ENCODE measurements at regions not wholly inside any gene's neighbourhood (a gene's known extent, or its start where the extent isn't known, plus 50 kb on each side); places are given as distances from the start of the nearest gene placed in this dataset.
"Not testable (repeated sequence)": the region's sequence is repeated elsewhere in the genome, so short reads cannot be mapped to it uniquely, and the experiment has no call there.

- no peak for DNase-seq (ENCODE audit: low read depth in 2 of 2)
Measured at GRCh38 chr5:57069115-57069835, 104.6 kb upstream of the GPBP1 start.

DNA sequence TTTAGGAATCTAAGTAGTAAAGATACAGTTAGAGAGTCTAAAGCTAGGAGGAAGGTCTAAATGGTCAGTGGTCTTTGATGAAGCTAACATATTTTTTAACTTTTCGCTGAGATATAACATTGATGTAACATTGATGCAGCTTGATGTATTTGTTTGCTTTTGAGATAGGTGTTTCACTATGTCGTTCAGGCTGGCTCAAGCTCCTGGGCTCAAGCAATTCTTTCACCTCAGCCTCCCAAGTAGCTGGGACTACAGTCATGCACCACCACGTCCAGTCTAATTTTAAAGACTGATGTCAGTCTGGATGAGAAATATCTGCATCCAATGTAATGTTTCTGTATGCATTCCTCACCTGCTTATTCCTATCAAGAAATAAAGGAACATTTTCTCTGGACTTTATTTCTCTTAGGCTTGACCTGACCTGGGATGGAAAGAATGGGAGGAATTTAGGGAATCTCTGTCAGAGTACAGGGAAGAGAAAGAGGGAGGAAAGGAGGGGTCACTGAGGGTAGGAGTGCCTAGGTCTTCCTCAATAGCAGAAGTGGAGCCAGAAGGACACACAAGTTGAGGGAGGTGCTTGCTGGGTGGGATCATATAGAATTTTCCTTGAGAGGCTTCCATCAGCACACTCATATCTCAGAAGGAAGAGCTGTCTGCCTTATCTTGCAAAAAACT, 101.5 kb upstream of the GPBP1 start:
- DNase-seq (ENCODE audit: low read depth in 2 of 2): no peak

GRCh38 chr5:57082441-57083067, 91.3 kb upstream of the GPBP1 start:
- DNase-seq (ENCODE audit: low read depth in 2 of 2): no peak

DNA sequence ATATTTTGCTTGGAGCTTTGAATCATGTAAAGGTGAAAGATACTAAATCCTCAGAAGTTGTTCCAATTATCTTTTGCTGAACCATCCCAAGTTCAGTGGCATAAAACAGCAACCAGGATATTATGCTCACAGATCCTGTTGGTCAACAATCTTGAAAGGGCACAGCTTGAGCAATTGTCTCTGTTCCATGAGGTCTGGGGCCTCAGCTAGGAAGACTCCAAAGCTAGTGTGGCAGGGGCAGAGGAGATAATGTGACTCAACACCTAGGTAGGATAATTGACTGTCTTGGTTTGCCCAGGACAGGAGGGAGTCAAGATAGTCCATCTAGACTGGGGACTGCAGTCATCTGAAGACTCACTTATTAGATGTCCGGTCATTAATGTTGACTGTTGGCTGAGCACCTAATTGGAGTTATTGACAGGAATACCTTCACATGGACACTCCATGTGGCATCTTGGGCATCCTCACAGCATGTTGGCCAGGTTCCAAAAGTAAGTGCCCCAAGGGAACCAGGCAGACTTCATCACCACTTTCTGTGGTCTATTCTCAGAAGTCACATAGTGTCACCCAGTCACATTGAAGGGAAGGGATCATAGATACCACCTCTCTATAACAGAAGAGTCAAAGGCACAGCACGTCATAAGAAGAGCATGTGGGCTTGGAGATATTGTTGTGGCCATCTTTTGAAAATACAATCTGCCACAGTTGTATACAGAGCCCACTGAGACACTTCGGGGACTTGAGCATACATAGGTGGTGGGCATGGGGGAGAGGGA, 88.4 kb upstream of the GPBP1 start:
- no peak for DNase-seq (ENCODE audit: low read depth in 2 of 2)

DNA sequence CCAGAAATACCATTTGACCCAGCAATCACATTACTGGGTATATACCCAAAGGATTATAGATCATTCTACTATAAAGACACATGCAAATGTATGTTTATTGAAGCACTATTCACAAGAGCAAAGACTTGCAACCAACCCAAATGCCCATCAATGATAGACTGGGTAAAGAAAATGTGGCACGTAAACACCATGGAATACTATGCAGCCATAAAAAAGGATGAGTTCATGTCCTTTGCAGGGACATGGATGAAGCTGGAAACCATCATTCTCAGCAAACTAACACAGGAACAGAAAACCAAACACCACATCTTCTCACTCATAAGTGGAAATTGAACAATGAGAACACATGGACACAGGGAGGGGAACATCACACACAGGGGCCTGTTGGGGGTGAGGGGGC, 85.9 kb upstream of the GPBP1 start:
- not testable (repeated sequence) for DNase-seq (ENCODE audit: low read depth in 2 of 2)

DNA sequence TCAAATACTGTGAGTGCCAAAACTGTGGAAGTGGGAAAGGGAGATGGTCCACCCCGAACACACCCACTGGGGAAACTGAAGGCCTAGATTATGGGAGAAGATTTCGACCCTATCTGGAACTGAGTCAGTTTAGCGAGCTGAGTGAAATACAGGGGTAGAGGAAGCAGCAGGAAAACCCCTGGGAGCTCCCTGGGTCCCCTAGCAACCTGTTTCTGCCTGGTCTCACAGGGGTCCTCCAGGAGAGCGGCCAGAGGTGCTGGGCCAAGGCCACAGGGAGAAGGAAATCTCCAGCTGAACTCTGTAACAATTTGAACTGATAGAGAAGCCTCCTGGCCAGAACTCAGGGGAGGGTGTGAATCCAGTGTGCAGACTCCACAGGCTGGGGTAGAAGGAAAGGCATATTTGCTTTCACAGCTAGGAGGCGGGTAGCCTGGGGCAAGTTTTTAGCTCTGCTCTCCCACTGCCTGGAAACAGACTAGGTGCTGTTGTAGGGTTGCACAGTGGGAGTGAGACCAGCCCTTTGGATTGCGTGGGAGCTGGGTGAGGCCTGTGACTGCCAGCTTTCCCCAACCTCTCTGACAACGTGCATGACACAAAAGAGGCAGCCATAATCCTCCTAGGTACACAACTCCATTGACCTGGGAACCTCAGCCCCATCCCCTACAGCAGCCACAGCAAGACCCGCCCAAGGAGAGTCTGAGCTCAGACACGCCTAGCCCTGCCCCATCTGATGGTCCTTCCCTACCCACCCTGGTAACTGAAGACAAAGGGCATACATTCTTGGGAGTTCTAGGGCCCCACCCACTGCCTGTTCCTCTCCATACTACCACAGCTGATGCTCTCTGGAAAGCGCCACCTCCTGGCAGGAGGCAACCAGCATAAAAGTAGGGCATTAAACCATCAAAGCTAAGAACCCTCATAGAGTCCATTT, 78.8 kb upstream of the GPBP1 start:
- DNase-seq (ENCODE audit: low read depth in 2 of 2): no peak

DNA sequence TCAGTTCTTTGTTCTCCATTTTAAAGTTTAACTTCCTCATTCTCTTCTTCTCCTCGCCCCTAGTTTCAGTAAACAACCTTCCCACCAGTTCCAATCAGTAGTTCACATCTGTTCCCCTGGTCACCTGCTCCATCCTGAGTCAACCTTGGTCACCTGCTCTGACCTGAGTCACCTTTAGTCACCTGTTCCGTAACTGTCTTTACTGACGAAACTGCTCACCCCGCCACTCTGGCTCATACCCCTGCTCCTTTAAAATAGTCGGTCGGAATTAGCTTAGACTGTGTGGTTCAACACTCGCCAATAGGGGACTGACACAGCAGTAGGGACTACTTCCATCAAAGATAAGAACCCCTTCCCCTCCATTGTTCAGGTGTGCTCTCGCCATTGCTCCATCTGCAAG, 76.3 kb upstream of the GPBP1 start:
- DNase-seq (ENCODE audit: low read depth in 2 of 2): no peak

GRCh38 chr5:57102189-57102904, 71.5 kb upstream of the GPBP1 start:
- DNase-seq (ENCODE audit: low read depth in 2 of 2): no peak

DNA sequence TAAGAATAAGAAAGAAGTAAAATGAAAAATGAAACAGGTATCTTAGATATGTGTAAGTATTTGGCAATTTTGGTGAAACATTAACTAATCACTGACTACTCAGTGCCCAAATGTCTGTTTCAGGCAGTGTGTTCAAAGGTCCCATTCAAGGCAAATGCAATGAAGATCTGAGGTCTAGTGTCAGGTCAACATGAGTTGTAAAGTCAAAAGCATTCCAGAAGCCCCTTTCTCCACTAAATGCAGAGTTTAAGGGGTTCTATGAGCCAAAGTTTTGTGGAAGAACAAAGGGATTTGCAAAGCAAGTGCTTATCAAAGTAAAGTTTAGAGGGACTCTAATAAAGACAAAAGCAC, 71.0 kb upstream of the GPBP1 start:
- no peak for DNase-seq (ENCODE audit: low read depth in 2 of 2)

DNA sequence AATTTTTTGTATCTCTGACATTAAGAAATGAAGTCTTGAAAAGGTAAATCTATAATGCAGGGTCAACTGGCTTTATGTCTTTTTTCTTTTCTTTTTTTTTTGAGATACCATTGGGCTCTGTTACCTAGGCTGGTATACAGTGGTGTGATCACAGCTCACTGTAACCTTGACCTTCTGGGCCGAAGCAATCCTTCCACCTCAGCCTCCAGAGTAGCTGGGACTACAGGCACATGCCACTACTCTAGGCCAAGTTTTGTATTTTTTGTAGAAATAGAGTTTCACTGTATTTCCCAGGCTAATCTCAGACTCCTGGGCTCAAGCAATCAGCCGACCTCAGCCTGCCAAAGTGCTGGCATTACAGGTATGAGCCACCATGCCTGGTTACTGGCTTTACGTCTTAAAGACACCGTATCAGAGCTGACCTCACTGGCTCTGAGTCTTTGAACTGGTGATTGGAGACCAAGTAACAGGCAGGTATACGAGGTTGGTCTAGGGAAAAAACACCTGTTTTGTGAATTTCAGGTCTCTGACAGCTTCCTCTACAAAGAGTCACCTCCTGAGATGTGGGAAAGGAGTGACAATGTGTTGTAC, 70.4 kb upstream of the GPBP1 start:
- no peak for DNase-seq (ENCODE audit: low read depth in 2 of 2)

DNA sequence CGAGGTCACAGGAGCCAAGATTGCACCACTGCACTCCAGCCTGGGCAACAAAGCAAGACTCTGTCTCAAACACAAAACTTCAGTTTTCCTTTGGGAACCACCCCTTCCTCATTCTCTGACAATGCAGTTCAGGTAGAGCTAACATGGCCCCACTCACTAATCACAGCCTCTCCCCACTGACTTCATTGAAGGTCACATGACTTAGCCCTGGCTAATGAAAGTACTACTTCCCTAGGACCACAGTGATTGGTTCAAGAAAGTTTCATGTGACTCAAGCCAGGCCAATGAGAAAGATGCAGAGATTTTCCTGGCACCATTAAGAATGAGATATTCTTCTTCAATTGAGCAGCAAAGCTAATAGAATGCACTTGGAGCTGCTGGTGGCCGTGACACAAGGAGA, 67.2 kb upstream of the GPBP1 start:
- no peak for DNase-seq (ENCODE audit: low read depth in 2 of 2)

DNA sequence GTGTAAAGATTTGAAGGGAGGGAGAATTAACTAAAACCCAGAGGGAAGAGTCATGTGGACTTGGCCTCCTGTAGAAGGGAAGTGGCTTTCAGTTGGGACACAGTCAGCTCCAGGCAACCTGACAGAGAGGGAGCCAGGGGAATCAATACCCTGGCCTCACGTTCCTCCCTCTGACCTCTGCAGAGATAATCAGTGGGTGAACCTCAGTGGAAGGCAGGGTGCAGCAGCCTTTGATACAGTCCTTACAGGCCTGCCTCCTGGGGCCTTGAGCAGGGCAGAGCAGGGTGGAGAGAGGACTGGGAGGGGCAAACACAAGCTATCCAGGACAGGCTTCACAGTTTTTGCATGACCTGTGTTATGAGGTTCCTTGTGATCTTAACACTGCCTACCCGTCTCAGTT, 61.9 kb upstream of the GPBP1 start:
- DNase-seq (ENCODE audit: low read depth in 2 of 2): no peak

- no peak for DNase-seq (ENCODE audit: low read depth in 2 of 2)
Measured at GRCh38 chr5:57113481-57113880, 60.4 kb upstream of the GPBP1 start.

DNA sequence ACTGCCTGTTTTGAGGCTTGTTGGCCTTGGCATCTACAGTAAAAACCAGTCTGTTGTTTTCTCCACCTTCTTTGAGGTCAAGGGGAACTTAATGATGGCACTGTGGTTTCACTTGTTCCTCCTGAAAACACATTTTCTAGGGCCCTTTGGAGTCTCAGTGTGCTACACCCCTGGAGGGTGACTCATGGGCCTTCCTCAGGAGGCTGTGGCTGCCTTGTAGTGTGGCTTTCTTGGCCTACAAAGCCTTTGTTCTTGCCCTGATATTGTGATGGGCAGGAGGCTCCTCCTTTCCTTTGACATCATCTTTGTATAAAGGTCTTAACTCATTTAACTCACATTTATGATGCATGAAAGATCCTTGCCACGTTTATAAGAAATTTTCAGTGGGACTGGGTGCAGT, 56.3 kb upstream of the GPBP1 start:
- DNase-seq (ENCODE audit: low read depth in 2 of 2): peak; percentile 49 to 58

DNA sequence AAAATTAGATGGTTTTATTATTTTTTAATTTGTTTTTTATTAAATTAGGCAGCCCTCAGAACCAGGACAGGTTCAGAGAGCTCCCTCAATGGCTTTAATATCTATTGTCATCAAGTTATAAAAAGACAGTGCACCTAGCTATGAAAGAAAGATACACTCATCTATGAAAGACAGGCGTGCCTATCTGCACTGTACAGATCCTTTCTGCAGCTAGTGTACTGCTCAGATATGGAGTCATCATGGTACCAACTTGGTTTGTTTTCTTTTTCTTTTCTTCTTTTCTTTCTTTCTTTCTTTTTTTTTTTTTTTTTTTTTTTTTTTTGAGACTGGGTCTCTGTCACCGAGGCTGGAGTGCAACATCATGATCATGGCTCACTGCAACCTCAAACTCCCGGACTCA, 54.8 kb upstream of the GPBP1 start:
- DNase-seq (ENCODE audit: low read depth in 2 of 2): no peak

DNA sequence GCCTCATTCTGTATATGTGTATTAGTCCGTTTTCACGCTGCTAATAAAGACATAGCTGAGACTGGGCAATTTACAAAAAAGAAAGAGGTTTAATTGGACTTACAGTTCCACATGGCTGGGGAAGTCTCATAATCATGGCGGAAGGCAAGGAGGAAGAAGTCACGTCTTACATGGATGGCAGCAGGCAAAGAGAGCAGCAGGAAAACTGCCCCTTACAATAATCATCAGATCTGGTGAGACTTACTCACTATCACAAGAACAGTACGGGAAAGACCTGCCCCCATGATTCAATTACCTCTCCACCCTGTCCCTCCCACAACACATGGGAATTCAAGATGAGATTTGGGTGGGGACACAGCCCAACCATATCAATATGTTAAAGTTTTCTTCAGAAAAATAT, 49.8 kb upstream of the GPBP1 start:
- no peak for DNase-seq (ENCODE audit: low read depth in 2 of 2)
